ENCODE measurements at regions not wholly inside any gene's neighbourhood (a gene's known extent, or its start where the extent isn't known, plus 50 kb on each side); places are given as distances from the start of the nearest gene placed in this dataset.

GRCh38 chr14:49014476-49014875, 571.7 kb downstream of the RPS29 start:
- TF ChIP-seq, protein P1, sequence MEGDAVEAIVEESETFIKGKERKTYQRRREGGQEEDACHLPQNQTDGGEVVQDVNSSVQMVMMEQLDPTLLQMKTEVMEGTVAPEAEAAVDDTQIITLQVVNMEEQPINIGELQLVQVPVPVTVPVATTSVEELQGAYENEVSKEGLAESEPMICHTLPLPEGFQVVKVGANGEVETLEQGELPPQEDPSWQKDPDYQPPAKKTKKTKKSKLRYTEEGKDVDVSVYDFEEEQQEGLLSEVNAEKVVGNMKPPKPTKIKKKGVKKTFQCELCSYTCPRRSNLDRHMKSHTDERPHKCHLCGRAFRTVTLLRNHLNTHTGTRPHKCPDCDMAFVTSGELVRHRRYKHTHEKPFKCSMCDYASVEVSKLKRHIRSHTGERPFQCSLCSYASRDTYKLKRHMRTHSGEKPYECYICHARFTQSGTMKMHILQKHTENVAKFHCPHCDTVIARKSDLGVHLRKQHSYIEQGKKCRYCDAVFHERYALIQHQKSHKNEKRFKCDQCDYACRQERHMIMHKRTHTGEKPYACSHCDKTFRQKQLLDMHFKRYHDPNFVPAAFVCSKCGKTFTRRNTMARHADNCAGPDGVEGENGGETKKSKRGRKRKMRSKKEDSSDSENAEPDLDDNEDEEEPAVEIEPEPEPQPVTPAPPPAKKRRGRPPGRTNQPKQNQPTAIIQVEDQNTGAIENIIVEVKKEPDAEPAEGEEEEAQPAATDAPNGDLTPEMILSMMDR (IDR thresholded peaks at IDR 0.05 in 4 of 5, conservative IDR thresholded peaks at IDR 0.05 in 1 of 5), result no peak
- no peak for TF ChIP-seq POLR2A (IDR thresholded peaks at IDR 0.05)

Data from gastrocnemius medialis (tissue), 4 donors.